Neural cell (in vitro differentiated cells): ENCODE measurements at regions not wholly inside any gene's neighbourhood (a gene's known extent, or its start where the extent isn't known, plus 50 kb on each side); places are given as distances from the start of the nearest gene placed in this dataset.

Experiments used
- CTCF ChIP-seq: fragments of 450-650 bp; IDR thresholded peaks from 2 replicates; pipeline ENCODE4 v1.5.1; 2014; ENCODE audit warnings: antibody characterized with exemption, mild to moderate bottlenecking, moderate library complexity; ENCODE audit not compliant: poor library complexity, severe bottlenecking
- EP300 ChIP-seq: fragments of 450-650 bp; conservative IDR thresholded peaks from 2 replicates; pipeline ENCODE4 v1.6.1; 2014; ENCODE audit warnings: antibody characterized with exemption, mild to moderate bottlenecking, moderate library complexity; ENCODE audit not compliant: poor library complexity, severe bottlenecking
- EZH2 ChIP-seq: fragments of 200-600, 300-800 bp; shearing (Covaris generic), sonication (generic); IDR thresholded peaks from 2 replicates; pipeline ENCODE4 v1.6.1; 2014; ENCODE audit warnings: antibody characterized with exemption, low read length, borderline replicate concordance, mild to moderate bottlenecking; ENCODE audit not compliant: insufficient read depth, poor library complexity, severe bottlenecking
- POLR2AphosphoS5 ChIP-seq: IDR thresholded peaks from 2 replicates; pipeline ENCODE4 v1.6.1; 2012
- SMC3 ChIP-seq: fragments of 450-650 bp; conservative IDR thresholded peaks from 2 replicates; pipeline ENCODE4 v1.6.1; 2014; ENCODE audit warnings: antibody characterized with exemption, mild to moderate bottlenecking, moderate library complexity; ENCODE audit not compliant: poor library complexity
- TAF1 ChIP-seq: IDR thresholded peaks from 2 replicates; pipeline ENCODE4 v1.6.1; 2012; ENCODE audit warnings: low read depth
- TF ChIP-seq, protein P1 (sequence below): IDR thresholded peaks from 2 replicates; pipeline ENCODE4 v1.6.1; 2012; ENCODE audit warnings: borderline replicate concordance

- TF ChIP-seq POLR2AphosphoS5 = no peak
- TF ChIP-seq CTCF = no peak
- no peak for TF ChIP-seq EP300
- TF ChIP-seq SMC3 = no peak
- no peak for TF ChIP-seq TAF1
- no peak for TF ChIP-seq EZH2
- TF ChIP-seq, protein P1, sequence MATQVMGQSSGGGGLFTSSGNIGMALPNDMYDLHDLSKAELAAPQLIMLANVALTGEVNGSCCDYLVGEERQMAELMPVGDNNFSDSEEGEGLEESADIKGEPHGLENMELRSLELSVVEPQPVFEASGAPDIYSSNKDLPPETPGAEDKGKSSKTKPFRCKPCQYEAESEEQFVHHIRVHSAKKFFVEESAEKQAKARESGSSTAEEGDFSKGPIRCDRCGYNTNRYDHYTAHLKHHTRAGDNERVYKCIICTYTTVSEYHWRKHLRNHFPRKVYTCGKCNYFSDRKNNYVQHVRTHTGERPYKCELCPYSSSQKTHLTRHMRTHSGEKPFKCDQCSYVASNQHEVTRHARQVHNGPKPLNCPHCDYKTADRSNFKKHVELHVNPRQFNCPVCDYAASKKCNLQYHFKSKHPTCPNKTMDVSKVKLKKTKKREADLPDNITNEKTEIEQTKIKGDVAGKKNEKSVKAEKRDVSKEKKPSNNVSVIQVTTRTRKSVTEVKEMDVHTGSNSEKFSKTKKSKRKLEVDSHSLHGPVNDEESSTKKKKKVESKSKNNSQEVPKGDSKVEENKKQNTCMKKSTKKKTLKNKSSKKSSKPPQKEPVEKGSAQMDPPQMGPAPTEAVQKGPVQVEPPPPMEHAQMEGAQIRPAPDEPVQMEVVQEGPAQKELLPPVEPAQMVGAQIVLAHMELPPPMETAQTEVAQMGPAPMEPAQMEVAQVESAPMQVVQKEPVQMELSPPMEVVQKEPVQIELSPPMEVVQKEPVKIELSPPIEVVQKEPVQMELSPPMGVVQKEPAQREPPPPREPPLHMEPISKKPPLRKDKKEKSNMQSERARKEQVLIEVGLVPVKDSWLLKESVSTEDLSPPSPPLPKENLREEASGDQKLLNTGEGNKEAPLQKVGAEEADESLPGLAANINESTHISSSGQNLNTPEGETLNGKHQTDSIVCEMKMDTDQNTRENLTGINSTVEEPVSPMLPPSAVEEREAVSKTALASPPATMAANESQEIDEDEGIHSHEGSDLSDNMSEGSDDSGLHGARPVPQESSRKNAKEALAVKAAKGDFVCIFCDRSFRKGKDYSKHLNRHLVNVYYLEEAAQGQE = no peak
Observed at GRCh38 chr4:14124816-14125215, 497.3 kb upstream of the BOD1L1 start.
